GM12892 (cell line): ENCODE measurements at regions not wholly inside any gene's neighbourhood (a gene's known extent, or its start where the extent isn't known, plus 50 kb on each side); places are given as distances from the start of the nearest gene placed in this dataset.

Experiments used
- POLR2A ChIP-seq: IDR thresholded peaks from 2 replicates; pipeline ENCODE4 v1.6.1; 2011; ENCODE audit warnings: low read depth, low read length, control low read depth
- POLR2AphosphoS5 ChIP-seq: IDR thresholded peaks from 2 replicates; pipeline ENCODE4 v1.6.1; 2011; ENCODE audit warnings: low read depth, low read length, control low read depth
- TAF1 ChIP-seq: IDR thresholded peaks from 2 replicates; pipeline ENCODE4 v1.6.1; 2011; ENCODE audit warnings: low read depth, mild to moderate bottlenecking, control low read depth, low read length, borderline replicate concordance

- TF ChIP-seq POLR2A (no peak), POLR2AphosphoS5 (no peak), TAF1 (no peak)
Observed at GRCh38 chr4:13126976-13127910, 356.9 kb downstream of the RAB28 start.
